ENCODE measurements at regions not wholly inside any gene's neighbourhood (a gene's known extent, or its start where the extent isn't known, plus 50 kb on each side); places are given as distances from the start of the nearest gene placed in this dataset.

DNA sequence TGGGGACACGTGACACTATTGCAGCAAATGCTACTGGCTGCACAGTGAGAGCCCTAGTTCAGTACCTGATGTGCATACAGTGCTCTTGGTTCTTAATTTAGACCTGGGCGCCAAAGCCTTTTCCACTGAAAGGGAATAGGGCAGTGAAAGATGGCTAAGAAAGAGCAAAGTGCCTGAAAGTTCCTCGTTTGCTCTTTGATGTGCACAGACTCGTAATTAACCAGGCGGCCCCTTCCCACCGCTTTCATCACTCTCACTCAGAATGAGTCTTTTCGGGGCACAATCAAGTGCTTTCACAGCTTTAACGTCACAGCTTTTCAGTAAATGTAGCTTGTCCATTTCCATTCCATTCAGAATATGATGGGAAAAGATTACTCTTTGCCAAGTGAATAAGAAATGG is 116.6 kb upstream of the ADRA1B start:
- Mint-ChIP-seq H3K4me3 (ENCODE audit: unreplicated experiment) (no peak overlapping the region), H3K36me3 (ENCODE audit: low read depth, unreplicated experiment) (no peaks in the 10 kb centered on the region), H3K4me1 (ENCODE audit: unreplicated experiment) (no peaks in the 10 kb centered on the region), H3K27ac (ENCODE audit: unreplicated experiment) (no peak overlapping the region), H3K27me3 (ENCODE audit: unreplicated experiment) (peaks cover 2% of the 10 kb centered on the region), H3K9me3 (ENCODE audit: unreplicated experiment) (no peaks in the 10 kb centered on the region)
- TF ChIP-seq, protein P1, sequence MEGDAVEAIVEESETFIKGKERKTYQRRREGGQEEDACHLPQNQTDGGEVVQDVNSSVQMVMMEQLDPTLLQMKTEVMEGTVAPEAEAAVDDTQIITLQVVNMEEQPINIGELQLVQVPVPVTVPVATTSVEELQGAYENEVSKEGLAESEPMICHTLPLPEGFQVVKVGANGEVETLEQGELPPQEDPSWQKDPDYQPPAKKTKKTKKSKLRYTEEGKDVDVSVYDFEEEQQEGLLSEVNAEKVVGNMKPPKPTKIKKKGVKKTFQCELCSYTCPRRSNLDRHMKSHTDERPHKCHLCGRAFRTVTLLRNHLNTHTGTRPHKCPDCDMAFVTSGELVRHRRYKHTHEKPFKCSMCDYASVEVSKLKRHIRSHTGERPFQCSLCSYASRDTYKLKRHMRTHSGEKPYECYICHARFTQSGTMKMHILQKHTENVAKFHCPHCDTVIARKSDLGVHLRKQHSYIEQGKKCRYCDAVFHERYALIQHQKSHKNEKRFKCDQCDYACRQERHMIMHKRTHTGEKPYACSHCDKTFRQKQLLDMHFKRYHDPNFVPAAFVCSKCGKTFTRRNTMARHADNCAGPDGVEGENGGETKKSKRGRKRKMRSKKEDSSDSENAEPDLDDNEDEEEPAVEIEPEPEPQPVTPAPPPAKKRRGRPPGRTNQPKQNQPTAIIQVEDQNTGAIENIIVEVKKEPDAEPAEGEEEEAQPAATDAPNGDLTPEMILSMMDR (IDR thresholded peaks at IDR 0.05; ENCODE audit: unreplicated experiment) = no peak
- no peak for DNase-seq (ENCODE audit: low spot score)

DNA sequence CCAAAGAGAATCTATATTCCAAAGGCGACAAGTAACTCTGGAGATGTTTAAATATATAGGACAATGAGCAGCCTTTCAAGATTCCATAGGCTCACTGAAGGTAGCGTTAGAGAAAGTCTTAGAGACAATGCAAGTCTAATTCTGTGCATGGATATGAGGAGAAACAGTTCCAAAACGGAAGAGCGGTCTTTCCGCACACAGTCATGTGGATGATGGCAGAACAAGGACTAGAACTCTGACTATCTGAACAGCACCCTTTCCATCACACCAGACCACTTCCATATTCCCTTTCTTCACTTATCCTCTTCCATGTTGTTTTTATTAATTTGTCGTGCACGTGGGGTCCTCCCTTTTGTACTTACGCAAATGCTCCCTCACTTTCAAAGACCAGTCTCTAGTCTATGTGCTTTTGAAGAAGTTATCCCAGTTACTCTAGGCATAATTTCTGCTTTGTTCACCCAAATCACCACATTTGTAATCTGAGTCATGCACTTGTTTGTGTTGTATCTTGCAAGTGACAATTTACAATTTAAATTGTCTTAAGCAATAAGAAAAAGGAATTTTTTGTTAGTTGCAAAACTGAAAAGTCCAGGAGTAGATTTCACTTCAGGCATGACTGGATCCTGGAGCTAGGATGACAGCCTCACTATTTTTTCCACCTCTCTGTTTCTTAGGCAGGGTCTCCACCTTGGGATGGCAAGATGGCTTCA is 116.0 kb upstream of the ADRA1B start:
- Mint-ChIP-seq H3K4me1 (ENCODE audit: unreplicated experiment) (no peaks in the 10 kb centered on the region), H3K27ac (ENCODE audit: unreplicated experiment) (no peak overlapping the region), H3K9me3 (ENCODE audit: unreplicated experiment) (no peaks in the 10 kb centered on the region), H3K36me3 (ENCODE audit: low read depth, unreplicated experiment) (no peaks in the 10 kb centered on the region), H3K27me3 (ENCODE audit: unreplicated experiment) (peaks cover 2% of the 10 kb centered on the region), H3K4me3 (ENCODE audit: unreplicated experiment) (no peak overlapping the region)
- DNase-seq (ENCODE audit: low spot score) = no peak
- TF ChIP-seq, protein P1 (IDR thresholded peaks at IDR 0.05; ENCODE audit: unreplicated experiment) = no peak

DNA sequence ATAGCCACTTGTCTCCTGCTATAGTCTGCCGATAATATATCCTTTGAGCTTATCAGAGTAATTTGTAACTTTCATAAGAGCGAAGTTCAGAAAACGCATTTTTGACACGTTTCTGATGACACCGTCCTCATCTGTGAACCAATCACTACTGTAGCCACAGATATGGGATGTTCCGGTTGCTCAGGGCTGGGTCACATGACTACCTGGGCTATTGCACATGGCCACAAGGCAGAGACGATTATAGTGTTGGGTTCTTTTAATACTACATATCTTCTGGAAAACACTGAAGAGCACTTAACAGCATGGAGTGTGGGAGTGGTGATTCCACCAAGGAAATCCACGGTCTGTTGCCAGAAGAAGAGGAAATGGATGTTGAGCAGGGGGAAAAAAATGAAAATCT is 115.0 kb upstream of the ADRA1B start:
- Mint-ChIP-seq H3K4me3 (ENCODE audit: unreplicated experiment) (no peak overlapping the region), H3K27me3 (ENCODE audit: unreplicated experiment) (peaks cover 2% of the 10 kb centered on the region), H3K27ac (ENCODE audit: unreplicated experiment) (no peak overlapping the region), H3K4me1 (ENCODE audit: unreplicated experiment) (no peaks in the 10 kb centered on the region), H3K9me3 (ENCODE audit: unreplicated experiment) (no peaks in the 10 kb centered on the region), H3K36me3 (ENCODE audit: low read depth, unreplicated experiment) (no peaks in the 10 kb centered on the region)
- no peak for DNase-seq (ENCODE audit: low spot score)
- TF ChIP-seq, protein P1 (IDR thresholded peaks at IDR 0.05; ENCODE audit: unreplicated experiment) = no peak

DNA sequence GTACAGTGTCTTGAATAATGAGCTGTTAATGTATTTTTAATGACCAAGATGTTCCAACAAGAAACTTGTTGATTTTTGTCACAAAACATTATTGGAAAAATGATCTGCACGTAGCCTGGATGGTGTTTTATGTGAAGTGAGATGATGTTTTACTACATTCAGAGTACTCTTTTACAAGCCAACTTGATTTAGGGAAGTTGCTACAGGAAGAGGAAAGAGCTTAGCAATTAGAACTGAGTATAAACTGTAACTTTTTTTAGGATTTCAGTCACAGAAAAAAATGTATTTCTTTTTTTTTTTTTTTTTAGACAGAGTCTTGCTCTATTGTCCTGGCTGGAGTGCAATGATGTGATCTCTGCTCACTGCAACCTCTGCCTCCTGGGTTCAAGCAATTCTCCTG is 113.6 kb upstream of the ADRA1B start:
- Mint-ChIP-seq H3K27me3 (ENCODE audit: unreplicated experiment) (peaks cover 2% of the 10 kb centered on the region), H3K4me1 (ENCODE audit: unreplicated experiment) (no peaks in the 10 kb centered on the region)
- DNase-seq (ENCODE audit: low spot score) = no peak

DNA sequence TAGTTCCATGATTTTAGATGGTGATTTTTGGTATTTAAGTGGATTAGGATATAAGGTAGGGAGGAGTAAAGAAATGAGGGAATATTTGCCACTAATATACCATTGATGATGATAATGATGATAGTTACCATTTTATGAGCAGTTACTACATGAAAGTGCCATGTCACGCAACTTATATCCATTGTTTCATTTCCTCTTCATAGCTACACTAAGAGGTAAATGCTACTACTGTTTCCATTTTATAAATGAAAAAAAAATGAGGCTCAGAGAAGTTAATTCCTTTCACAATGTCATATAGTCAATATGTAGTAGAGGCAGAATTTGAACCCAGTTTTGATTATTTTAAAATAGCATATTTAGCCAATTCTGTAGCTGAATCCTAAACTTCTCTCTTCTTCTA is 112.2 kb upstream of the ADRA1B start:
- Mint-ChIP-seq H3K27me3 (ENCODE audit: unreplicated experiment) (no peaks in the 10 kb centered on the region), H3K9me3 (ENCODE audit: unreplicated experiment) (no peaks in the 10 kb centered on the region), H3K4me3 (ENCODE audit: unreplicated experiment) (no peak overlapping the region), H3K36me3 (ENCODE audit: low read depth, unreplicated experiment) (no peaks in the 10 kb centered on the region), H3K4me1 (ENCODE audit: unreplicated experiment) (no peaks in the 10 kb centered on the region), H3K27ac (ENCODE audit: unreplicated experiment) (no peak overlapping the region)
- no peak for DNase-seq (ENCODE audit: low spot score)
- TF ChIP-seq, protein P1 (IDR thresholded peaks at IDR 0.05; ENCODE audit: unreplicated experiment) = no peak

More for the DNA sequence above, 113.6 kb upstream of the ADRA1B start:
- Mint-ChIP-seq H3K4me3 (ENCODE audit: unreplicated experiment) (no peak overlapping the region), H3K9me3 (ENCODE audit: unreplicated experiment) (no peaks in the 10 kb centered on the region), H3K27ac (ENCODE audit: unreplicated experiment) (no peak overlapping the region), H3K36me3 (ENCODE audit: low read depth, unreplicated experiment) (no peaks in the 10 kb centered on the region)
- TF ChIP-seq, protein P1 (IDR thresholded peaks at IDR 0.05; ENCODE audit: unreplicated experiment) = no peak
